Right atrium auricular region (tissue), 2 donors: ENCODE measurements at regions not wholly inside any gene's neighbourhood (a gene's known extent, or its start where the extent isn't known, plus 50 kb on each side); places are given as distances from the start of the nearest gene placed in this dataset.

Experiments used
- DNase-seq: peaks from one replicate; pipeline ENCODE4 v3.0.0-alpha.2; 2019; ENCODE audit warnings: low spot score
- H3K27ac ChIP-seq, 2 donors: fragments of 200-600 bp; sonication (generic); 1 replicate in 1 of 2; 2 replicates in 1 of 2; pipeline ENCODE4 v1.5.1; 2016 to 2019
- H3K27me3 ChIP-seq, 2 donors: fragments of 200-600 bp; sonication (generic); one replicate each; pipeline versions ENCODE4 v1.5.1 to v1.6.0; 2017 to 2019
- H3K36me3 ChIP-seq: fragments of 200-600 bp; sonication (generic); one replicate; pipeline ENCODE4 v1.5.1; 2016
- H3K4me1 ChIP-seq, 2 donors: fragments of 200-600 bp; sonication (generic); one replicate each; pipeline versions ENCODE4 v1.5.1 to v1.6.0; 2017 to 2019
- H3K4me3 ChIP-seq, 2 donors: fragments of 200-600 bp; sonication (generic); 1 replicate in 1 of 2; 2 replicates in 1 of 2; pipeline ENCODE4 v1.5.1; 2017 to 2019; ENCODE audit warnings: mild to moderate bottlenecking in 1 of 2, moderate library complexity in 1 of 2
- H3K9me3 ChIP-seq, 2 donors: fragments of 200-600 bp; sonication (generic); one replicate each; pipeline ENCODE4 v1.5.1; 2019
- TF ChIP-seq, protein P1 (sequence below), 2 donors: fragments of 200-600 bp; sonication (generic); IDR thresholded peaks; one replicate each; pipeline ENCODE4 v1.5.1; 2019; ENCODE audit warnings: antibody characterized with exemption in 2 of 2

DNA sequence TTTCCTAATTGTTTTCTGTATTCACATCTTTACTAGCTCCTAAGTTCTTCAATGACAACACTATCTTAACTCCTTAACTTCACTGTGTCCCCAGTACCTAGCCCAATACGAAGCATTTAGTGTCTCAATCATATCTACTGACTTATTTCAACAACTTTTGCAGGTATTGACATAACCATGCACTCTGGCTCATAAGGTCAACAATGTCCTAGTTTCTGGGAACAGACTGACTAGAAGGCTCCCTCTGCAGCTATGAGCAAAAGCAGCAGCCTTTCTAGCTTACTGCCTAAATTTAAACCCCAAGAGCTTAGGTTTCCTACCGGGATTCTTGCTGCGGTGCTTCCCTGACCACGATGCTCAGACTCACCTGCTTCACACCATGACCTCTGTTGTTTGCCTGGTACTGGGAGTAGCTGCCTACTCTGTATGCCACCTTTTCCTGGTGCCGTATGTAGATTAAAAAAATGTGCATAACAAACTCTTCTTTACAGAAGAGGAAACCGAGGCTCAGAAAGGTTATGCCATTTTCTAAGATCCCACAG is 767.7 kb downstream of the TUSC7 start:
- H3K27ac ChIP-seq: no peak overlapping the region
- H3K27me3 ChIP-seq: no peaks in the 10 kb centered on the region
- no peaks in the 10 kb centered on the region for H3K4me1 ChIP-seq
- H3K4me3 ChIP-seq: no peak overlapping the region
- H3K36me3 ChIP-seq: no peaks in the 10 kb centered on the region
- no peak for DNase-seq
- no peaks in the 10 kb centered on the region for H3K9me3 ChIP-seq
- TF ChIP-seq, protein P1, sequence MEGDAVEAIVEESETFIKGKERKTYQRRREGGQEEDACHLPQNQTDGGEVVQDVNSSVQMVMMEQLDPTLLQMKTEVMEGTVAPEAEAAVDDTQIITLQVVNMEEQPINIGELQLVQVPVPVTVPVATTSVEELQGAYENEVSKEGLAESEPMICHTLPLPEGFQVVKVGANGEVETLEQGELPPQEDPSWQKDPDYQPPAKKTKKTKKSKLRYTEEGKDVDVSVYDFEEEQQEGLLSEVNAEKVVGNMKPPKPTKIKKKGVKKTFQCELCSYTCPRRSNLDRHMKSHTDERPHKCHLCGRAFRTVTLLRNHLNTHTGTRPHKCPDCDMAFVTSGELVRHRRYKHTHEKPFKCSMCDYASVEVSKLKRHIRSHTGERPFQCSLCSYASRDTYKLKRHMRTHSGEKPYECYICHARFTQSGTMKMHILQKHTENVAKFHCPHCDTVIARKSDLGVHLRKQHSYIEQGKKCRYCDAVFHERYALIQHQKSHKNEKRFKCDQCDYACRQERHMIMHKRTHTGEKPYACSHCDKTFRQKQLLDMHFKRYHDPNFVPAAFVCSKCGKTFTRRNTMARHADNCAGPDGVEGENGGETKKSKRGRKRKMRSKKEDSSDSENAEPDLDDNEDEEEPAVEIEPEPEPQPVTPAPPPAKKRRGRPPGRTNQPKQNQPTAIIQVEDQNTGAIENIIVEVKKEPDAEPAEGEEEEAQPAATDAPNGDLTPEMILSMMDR (IDR thresholded peaks at IDR 0.05): no peak

DNA sequence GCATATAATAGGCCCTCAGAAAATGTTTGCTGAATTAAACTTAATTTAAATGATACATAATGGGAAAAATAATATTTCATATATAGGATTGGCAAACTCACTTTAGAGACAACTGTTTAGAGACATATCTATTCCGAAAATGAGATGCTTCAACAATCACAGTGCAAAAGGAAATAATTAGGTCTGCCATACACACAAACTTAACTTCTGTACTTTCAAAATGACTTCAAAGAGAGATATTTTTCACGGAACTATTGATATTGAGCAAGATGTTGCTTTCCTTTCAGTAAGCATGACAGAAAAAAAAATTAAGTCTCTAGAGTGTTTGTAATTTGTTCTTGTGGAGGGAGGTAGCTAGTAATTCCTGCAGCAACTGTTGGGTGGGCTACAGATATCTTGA is 769.5 kb downstream of the TUSC7 start:
- H3K27me3 ChIP-seq: no peaks in the 10 kb centered on the region
- no peak for DNase-seq
- TF ChIP-seq, protein P1 (IDR thresholded peaks at IDR 0.05): no peak
- no peaks in the 10 kb centered on the region for H3K9me3 ChIP-seq
- no peaks in the 10 kb centered on the region for H3K4me1 ChIP-seq
- no peak overlapping the region for H3K27ac ChIP-seq
- no peaks in the 10 kb centered on the region for H3K36me3 ChIP-seq
- H3K4me3 ChIP-seq: no peak overlapping the region

DNA sequence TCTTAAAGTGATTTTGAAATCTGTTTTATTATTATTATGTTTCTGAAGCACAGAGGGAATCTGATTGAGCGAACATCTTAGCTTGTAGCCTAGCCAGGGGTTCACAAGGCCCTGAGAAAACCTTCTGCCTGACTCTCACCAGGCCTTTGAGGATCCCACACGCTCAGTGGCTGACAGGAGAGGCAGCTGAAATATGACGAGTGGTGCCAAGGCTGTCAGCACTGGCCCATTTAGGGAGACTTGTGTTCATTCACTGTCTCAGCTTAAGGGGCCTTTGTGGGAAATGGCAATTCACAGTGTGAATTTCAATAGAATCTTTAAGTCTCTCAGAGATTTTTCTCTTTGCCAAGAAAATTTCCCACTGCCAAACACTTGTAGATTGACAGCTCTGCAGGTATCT is 770.9 kb downstream of the TUSC7 start:
- TF ChIP-seq, protein P1 (IDR thresholded peaks at IDR 0.05): no peak
- DNase-seq: no peak
- Histone ChIP-seq H3K27ac (no peak overlapping the region), H3K9me3 (no peaks in the 10 kb centered on the region), H3K36me3 (no peaks in the 10 kb centered on the region), H3K4me3 (no peak overlapping the region), H3K27me3 (no peaks in the 10 kb centered on the region), H3K4me1 (no peaks in the 10 kb centered on the region)

DNA sequence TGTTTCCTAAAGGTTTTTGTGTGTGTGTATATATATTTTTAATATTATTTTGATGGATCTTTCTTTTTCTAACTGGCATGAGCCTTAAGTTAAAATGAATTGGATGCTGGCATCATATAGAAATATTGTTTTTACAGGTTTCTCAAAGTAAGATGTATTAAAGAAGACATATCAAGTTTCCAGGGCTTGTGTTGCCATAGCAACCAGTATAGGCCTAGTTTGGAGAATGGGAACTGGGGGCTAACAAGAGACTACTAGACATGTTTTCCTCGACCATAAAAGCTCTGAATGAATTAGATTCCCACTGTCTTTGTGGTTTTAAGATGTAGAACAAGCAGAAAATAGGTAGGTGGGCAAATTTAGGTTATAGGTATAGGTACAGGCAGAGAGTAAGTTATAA is 771.4 kb downstream of the TUSC7 start:
- Histone ChIP-seq H3K9me3 (no peaks in the 10 kb centered on the region), H3K4me3 (no peak overlapping the region), H3K36me3 (no peaks in the 10 kb centered on the region), H3K4me1 (no peaks in the 10 kb centered on the region), H3K27ac (no peak overlapping the region), H3K27me3 (no peaks in the 10 kb centered on the region)
- TF ChIP-seq, protein P1 (IDR thresholded peaks at IDR 0.05): no peak
- no peak for DNase-seq

DNA sequence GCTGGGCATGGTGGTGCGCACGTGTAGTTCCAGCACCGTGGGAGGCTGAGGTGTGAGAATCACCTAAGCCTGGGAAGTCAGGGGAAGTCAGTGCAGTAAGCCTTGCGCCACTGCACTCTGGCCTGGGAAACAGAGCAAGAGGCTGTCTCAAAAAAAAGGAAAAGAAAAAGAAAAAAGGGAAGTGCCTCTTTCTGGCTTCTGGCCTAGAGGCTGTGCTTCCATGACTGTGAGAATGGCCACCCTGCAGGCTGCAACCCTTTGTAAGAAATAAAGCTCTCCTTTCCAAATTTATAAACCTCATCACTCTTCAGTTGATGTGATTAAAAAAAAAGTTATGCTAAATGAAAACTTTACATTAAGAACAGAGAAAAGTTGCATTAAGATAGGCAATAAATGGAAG is 774.3 kb downstream of the TUSC7 start:
- Histone ChIP-seq H3K4me3 (no peak overlapping the region), H3K36me3 (no peaks in the 10 kb centered on the region), H3K9me3 (no peaks in the 10 kb centered on the region), H3K4me1 (no peaks in the 10 kb centered on the region), H3K27ac (no peak overlapping the region), H3K27me3 (no peaks in the 10 kb centered on the region)
- DNase-seq: no peak
- TF ChIP-seq, protein P1 (IDR thresholded peaks at IDR 0.05): no peak

DNA sequence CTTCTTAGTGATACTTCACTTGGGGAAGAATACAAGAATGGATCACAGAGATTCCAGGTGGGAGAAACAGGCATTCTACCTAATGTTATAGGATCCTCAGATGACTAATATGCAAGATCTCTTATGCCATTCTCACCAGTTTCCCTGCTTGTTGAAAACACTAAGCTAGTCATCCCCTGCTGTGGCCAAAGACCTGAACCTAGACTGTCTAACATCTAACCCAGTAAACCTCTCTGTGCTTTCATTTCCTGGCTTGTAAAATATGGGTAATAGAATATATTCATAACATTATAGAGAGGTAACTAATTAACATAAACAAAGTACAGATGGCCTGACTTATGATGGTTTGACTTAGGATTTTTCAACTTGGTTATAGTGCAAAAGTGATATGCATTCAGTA is 776.3 kb downstream of the TUSC7 start:
- no peak for DNase-seq
- H3K27ac ChIP-seq: no peak overlapping the region
- H3K27me3 ChIP-seq: no peaks in the 10 kb centered on the region
- no peak overlapping the region for H3K4me3 ChIP-seq
- H3K36me3 ChIP-seq: no peaks in the 10 kb centered on the region
- H3K4me1 ChIP-seq: no peaks in the 10 kb centered on the region
- TF ChIP-seq, protein P1 (IDR thresholded peaks at IDR 0.05): no peak
- H3K9me3 ChIP-seq: no peaks in the 10 kb centered on the region
